NOMO-1 treated with dmso at 0.1 percent for 144 hours (cell line): ENCODE measurements at regions not wholly inside any gene's neighbourhood (a gene's known extent, or its start where the extent isn't known, plus 50 kb on each side); places are given as distances from the start of the nearest gene placed in this dataset.

Source experiments
- DNase-seq: peaks from one replicate; lab custom pipeline; 2025; ENCODE audit not compliant: unreplicated experiment; lab: John Stamatoyannopoulos, UW

DNA sequence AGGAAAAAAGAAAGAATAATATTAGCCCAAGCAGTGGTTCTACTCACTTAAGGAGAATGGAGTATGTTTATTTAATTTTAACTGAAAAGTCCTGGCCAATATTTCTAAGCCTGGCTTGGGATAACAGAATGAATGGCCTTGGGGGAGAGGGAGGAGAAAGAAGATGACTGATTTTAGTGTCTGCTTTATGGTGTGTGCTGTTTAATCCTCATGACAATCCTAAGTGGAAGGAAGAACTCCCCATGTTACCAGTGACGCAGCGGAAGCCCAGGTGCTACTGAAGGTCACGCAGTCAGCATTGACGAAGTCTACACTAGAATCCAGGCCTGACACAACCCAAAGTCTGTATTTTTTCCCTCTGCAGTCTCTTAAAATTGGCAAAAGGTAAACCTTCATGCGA lies 50.5 kb downstream of the PALM2AKAP2 start:
- no peak for DNase-seq

DNA sequence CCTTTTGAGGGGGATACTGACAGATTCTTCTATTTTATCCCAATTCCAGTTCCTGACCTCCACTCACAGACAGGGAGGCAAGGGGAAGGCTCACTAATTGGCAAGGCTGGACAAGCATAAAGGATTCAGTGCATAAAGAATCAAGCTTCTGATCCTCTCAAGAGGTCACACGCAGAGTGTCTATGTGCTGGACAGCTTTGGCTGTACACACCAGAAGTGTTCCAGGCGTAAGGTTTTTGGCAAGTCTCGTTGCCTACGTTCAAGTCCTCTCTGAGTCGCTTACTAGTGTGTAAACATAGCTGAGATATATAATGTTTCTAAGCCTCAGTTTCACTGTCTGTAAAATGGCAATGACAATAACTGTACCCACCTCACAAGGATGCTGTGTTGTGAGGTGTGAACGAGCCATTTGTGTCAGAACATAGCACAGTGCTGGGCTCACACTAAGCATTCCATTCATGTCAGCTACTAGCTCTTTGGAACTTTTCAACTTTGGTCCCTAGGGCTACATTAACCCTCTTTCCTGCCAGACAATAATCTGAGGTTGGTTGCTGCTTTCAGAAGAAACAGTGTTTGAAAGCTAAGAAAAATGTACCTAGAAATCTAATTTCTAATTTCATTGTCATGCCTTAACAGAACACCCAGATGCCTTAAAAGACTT lies 52.1 kb downstream of the PALM2AKAP2 start:
- no peak for DNase-seq

DNA sequence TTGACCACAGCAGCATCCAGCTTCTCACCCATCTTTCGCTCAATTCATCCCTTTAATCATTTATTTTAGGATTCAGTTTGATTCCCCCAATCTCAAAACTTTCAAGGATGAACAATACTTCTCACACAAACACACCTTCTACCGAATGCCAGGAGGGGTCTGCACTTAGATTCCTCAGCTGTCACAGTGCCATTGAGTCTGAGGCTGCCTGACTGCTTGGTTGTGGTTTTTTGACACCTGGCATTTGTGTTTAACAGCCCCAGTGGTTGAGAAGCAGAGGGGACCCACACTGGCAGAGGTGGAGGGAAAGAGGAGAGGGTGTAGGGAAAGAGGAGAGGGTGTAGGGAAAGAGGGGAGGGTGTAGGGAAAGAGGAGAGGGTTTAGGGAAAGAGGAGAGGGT lies 54.9 kb downstream of the PALM2AKAP2 start:
- no peak for DNase-seq

DNA sequence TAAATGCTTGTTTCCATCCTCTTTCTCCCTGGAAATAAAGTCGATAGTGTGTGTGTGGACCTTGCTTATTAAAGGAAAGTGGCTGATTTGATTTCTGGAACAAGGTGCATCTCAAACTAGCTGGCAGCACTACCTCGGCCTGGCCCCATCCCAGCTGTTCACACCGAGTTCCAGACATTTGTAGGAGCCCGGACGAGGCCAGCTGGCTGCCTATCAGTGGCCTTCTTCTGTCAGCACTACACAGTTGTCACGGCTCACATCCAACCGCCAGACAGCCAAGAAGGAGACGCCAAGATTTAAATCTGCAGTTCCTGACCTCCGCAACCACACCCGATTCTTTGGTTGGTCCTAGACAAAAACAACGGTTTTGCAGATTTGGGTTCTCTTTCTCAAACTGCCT lies 63.6 kb downstream of the PALM2AKAP2 start:
- no peak for DNase-seq

- no peak for DNase-seq
Observed at GRCh38 chr9:109845226-109845625, 65.2 kb downstream of the PALM2AKAP2 start.

DNA sequence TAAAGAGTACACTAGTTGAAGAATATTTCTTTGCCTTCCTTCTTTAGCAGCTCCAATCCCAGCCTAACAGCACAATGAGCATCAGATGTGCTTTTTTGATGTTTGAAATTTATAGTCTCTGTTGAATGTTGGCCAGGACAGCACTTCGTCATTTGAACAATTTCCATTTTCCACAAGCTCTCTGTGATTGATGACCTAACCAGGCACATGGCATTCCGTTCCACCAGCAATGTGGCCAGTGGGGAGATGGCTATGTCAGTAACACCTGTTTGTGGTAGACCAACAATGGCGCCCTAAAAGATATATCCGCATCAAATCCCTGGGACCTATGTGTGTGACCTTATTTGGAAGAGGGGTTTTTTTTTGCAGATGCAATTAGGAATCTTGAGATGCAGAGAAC lies 66.8 kb downstream of the PALM2AKAP2 start:
- no peak for DNase-seq

- no peak for DNase-seq
Observed at GRCh38 chr9:109852556-109852955, 72.6 kb downstream of the PALM2AKAP2 start.

DNA sequence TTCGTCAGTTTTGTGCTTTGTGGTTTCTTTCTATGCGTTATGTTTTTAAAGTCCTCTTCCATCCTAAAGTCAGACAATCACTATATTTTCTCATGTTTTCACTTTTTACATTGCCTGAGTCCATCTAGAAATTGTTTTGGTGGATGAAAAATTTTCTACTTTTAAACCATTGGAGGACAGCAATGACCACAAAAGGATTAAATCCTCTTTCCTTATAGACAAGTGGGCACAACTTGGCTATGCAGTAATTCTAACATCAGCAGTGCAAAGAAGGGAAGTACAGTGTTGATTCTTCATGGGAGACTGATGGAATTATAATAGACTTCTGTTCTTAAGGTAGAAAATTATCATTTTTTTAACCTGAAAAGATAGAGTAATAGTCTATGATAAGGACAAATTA lies 75.5 kb downstream of the PALM2AKAP2 start:
- no peak for DNase-seq

DNA sequence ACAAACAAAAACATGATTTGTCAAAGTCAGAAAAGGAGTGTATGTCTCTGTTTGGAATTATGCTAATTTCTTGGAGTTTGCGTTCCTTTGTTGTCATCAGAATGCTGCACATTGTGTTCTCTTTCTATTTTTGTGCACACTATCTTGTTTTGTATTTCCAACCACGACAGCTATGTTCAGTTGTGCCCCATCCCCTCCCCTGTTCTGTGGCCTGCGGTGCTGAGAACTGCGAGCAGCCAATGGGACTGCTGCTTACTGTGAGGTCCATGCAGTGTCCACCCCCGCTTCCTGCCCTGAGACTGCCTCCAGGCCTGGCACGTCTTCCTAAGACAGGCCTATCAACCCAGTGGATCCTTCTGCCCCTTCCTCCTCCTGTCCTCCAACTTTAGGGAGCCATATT lies 76.8 kb downstream of the PALM2AKAP2 start:
- DNase-seq, result no peak

- no peak for DNase-seq
Observed at GRCh38 chr9:109857336-109857735, 77.3 kb downstream of the PALM2AKAP2 start.

DNA sequence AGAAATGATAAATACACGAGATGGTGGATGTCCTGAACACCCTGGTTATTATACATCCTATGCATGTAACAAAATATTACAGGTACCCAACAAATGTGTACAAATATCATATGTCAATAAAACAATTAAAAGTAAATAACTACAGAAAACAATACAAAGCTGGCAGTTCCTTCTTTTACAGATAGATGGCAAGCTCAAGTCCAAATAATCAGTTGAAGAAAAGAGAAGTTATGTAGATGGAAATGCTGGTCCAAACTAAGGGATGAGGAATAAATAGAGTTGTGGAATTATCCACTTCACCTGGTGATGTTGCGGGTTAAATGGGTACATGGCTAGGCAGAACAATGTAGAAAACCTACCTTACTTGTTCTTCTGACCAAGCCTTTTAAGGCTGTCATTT lies 79.4 kb downstream of the PALM2AKAP2 start:
- DNase-seq, result no peak

DNA sequence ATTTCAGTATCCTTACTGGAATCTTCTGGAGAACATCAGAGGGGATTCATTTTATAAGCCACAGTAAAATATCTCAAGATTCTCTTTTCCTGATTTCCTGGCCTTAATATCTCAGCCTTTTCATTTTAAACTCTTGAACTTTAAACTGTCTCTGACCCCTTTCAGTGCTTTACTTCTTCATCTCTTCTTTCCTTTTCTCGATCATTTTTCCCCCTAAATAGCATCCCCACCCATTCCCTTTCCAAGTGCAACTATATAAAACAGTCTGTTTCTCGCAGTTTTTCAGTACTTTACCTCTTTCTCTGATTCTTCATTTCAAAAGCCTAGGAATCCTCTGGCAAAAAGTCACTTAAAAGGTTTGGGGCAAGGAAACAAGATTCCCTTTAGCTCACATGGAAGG lies 80.5 kb downstream of the PALM2AKAP2 start:
- no peak for DNase-seq

GRCh38 chr9:109861499-109861898 lies 81.5 kb downstream of the PALM2AKAP2 start:
- DNase-seq, result no peak

- DNase-seq, result no peak
Observed at GRCh38 chr9:109861918-109862317, 81.9 kb downstream of the PALM2AKAP2 start.

GRCh38 chr9:109862452-109862851 lies 82.5 kb downstream of the PALM2AKAP2 start:
- DNase-seq, result no peak

DNA sequence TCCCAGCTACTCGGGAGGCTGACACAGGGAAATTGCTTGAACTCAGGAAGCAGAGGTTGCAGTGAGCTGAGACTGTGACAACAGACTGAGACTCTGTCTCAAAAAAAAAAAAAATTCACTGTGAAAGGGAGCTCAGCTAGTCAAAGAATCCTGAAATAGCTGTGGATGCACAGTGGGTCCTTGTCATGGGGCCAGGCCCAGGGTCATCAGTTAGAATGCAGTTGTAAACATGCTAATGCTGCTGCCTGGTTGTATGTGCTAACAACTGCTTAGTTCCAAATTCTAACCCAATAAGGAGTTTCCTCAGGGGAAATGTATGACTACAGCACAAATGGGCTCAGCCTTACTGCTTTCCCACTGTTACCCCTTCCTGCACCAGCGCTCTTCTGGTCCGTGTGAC lies 84.0 kb downstream of the PALM2AKAP2 start:
- no peak for DNase-seq

DNA sequence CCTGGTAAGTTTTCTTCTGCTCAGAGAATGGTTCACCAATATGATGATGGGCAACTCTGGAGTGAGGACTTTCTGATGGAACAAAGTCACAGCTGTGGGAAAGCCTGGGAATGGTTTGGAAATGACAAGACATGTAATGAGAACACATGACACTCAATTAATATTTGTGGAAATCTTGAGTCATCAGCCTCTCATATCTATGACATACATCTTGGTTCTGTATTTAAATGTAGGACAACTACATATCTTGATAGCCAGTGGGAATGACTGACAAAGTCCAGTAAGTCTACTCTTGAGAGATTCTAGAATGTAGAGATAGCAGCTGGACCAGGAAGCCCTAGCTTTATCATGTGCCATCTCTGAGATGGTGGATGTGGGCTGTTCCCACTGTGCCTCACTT lies 85.5 kb downstream of the PALM2AKAP2 start:
- DNase-seq, result no peak

DNA sequence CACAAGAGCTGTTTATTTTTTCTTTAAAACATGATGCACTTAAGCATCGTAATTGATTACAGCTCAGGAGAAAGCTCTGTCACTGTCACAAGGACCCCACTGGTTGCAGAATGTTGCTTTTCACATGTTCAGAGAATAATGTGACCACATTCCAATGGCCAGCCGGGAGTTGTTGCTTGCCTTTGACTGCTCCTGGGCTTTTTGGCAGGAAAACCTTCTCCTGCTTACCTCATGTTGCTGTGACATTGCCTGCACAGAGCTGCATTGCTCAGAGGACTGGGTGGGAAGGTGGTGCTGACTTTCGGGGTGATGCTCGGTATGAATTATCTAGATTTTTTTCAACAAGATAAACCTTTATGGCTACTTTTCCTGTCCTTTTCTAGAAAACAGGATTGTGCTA lies 88.2 kb downstream of the PALM2AKAP2 start:
- no peak for DNase-seq

GRCh38 chr9:109868722-109869121 lies 88.7 kb downstream of the PALM2AKAP2 start:
- DNase-seq, result no peak

GRCh38 chr9:109870365-109870764 lies 90.4 kb downstream of the PALM2AKAP2 start:
- no peak for DNase-seq

DNA sequence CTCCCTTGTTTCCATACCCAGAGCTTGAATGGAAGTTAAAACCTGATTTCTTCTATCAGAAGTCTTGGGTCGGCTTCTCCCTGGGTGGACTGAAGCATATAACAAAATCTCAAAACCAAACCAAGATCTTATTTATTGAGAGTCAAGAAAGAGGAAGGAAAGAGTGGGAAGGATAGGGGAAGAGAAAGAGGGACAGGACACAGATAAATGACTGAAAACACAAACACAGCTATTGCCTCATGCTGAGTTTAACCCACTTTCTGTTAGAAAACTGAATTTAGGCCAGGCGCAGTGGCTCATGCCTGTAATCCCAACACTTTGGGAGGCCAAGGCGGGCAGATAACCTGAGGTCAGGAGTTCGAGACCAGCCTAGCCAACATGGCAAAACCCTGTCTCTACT lies 92.9 kb downstream of the PALM2AKAP2 start:
- DNase-seq, result no peak

DNA sequence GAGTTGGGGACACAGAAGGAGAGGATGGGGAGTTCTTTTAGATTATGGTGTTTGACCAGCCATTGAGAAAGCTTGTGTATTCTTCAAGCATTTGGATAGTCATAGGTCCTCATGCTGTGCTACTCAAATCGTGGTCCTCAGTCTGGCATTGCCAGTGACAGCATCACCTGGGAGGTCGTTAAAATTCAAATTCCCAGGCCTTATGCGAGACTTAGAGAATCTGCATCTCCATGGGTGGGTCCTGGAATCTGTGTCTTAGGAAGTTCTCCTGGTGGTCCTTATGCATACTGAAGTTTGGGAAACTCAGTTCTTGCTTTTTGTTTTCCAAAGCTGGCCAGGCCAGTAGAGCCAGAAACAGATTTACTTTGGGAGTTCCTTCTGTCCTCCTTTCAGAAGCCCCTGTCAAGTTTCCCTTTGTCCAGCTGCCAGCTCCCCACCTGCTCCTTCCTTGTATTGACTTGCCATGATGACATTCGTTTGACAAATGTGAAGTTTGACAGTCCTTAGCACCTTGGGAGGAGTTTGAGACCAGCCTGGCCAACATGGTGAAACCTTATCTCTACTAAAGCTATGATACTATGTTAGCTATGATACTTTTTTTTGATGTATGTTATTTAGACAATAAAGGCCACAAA lies 95.6 kb downstream of the PALM2AKAP2 start:
- DNase-seq, result no peak
